ENCODE measurements at regions not wholly inside any gene's neighbourhood (a gene's known extent, or its start where the extent isn't known, plus 50 kb on each side); places are given as distances from the start of the nearest gene placed in this dataset.

- H3K27ac ChIP-seq (ENCODE audit: low read depth, low read length) = no peak overlapping the region
- H4K5ac ChIP-seq (ENCODE audit: insufficient read length, low read depth, low read length) = no peak overlapping the region
- TF ChIP-seq TBP (IDR thresholded peaks at IDR 0.05; ENCODE audit: low read depth, low read length) (no peak), GTF2F1 (IDR thresholded peaks at IDR 0.05; ENCODE audit: borderline replicate concordance, low read depth, low read length) (no peak), POU5F1 (IDR thresholded peaks at IDR 0.05; ENCODE audit: low read depth, low read length) (no peak), JUND (IDR thresholded peaks at IDR 0.05; ENCODE audit: low read length) (no peak), BRCA1 (IDR thresholded peaks at IDR 0.05; ENCODE audit: low read depth, low read length) (no peak), SP4 (IDR thresholded peaks at IDR 0.05; ENCODE audit: low read length) (no peak), EP300 (IDR thresholded peaks at IDR 0.05; ENCODE audit: borderline replicate concordance in 1 of 2, low read depth in 2 of 2, low read length in 2 of 2) (no peak), JUN (IDR thresholded peaks at IDR 0.05; ENCODE audit: low read depth, low read length) (no peak), SIN3A (conservative IDR thresholded peaks at IDR 0.05 in 1 of 2, IDR thresholded peaks at IDR 0.05 in 1 of 2; ENCODE audit: low read depth in 1 of 2, low read length in 2 of 2) (no peak), CHD1 (IDR thresholded peaks at IDR 0.05; ENCODE audit: low read depth, low read length) (no peak), SIX5 (IDR thresholded peaks at IDR 0.05; ENCODE audit: low read depth, low read length) (no peak), CBX5 (IDR thresholded peaks at IDR 0.05; ENCODE audit: low read depth, low read length) (no peak)
- H2BK15ac ChIP-seq (ENCODE audit: low read length) = no peak overlapping the region
- H3K36me3 ChIP-seq (ENCODE audit: control insufficient read depth in 2 of 4, insufficient read depth in 4 of 4, low read length in 3 of 4) = no peaks in the 10 kb centered on the region
- H3K23ac ChIP-seq (ENCODE audit: insufficient read length) = no peak overlapping the region
- H2BK5ac ChIP-seq (ENCODE audit: low read depth, low read length) = no peak overlapping the region
- H3K9me3 ChIP-seq (ENCODE audit: insufficient read depth in 2 of 2, low read depth in 1 of 2, low read length in 1 of 2) = no peaks in the 10 kb centered on the region
- H4K20me1 ChIP-seq (replicated peaks in 1 of 2; ENCODE audit: control insufficient read depth in 1 of 2, insufficient read depth in 2 of 2, low read length in 2 of 2) = no peaks in the 10 kb centered on the region
- H3K4ac ChIP-seq (replicated peaks; ENCODE audit: insufficient read length, low read depth, low read length) = no peak overlapping the region
- no peaks in the 10 kb centered on the region for H3K79me2 ChIP-seq (ENCODE audit: control insufficient read depth in 1 of 2, insufficient read depth in 2 of 2, low read length in 2 of 2)
- H2AFZ ChIP-seq (ENCODE audit: low read length) = no peak overlapping the region
- H3K14ac ChIP-seq (ENCODE audit: insufficient read length) = no peak overlapping the region
- WGBS, 2 experiments (ENCODE audit: extremely low coverage in 1 of 2, insufficient coverage in 1 of 2, insufficient read length in 1 of 2, insufficient replicate concordance in 2 of 2, low coverage in 1 of 2, low lambda C conversion rate in 2 of 2, missing lambda C conversion rate in 1 of 2) = 93% methylated on average over 3 of the region's 3 CpGs; no CpG with 5 or more reads in 1 of the 2 experiments
- H3K4me2 ChIP-seq (ENCODE audit: insufficient read depth in 1 of 2, low read depth in 2 of 2, low read length in 2 of 2) = no peak overlapping the region
- no peaks in the 10 kb centered on the region for H3K23me2 ChIP-seq (ENCODE audit: low read depth, low read length)
- H3K4me1 ChIP-seq (replicated peaks in 1 of 4; ENCODE audit: control insufficient read depth in 3 of 4, insufficient read depth in 4 of 4, low read length in 3 of 4) = peaks cover 0 to 6% (median 2%) of the 10 kb centered on the region in 4 experiments; a peak in 3 of 7 replicates
- no peak overlapping the region for H3K56ac ChIP-seq (replicated peaks; ENCODE audit: insufficient read length, low read depth, low read length)
- H2AK5ac ChIP-seq (ENCODE audit: low read depth, low read length) = no peak overlapping the region
- no peak for DNase-seq (ENCODE audit: low read depth in 1 of 2, low spot score in 2 of 2)
- H3K9ac ChIP-seq (replicated peaks in 1 of 4; ENCODE audit: extremely low read depth in 1 of 4, low read depth in 3 of 4, low read length in 3 of 4) = no peak overlapping the region
- FAIRE-seq = no peak
- H3K27me3 ChIP-seq (replicated peaks in 1 of 4; ENCODE audit: control insufficient read depth in 3 of 4, extremely low read depth in 1 of 4, insufficient read depth in 3 of 4, low read length in 3 of 4) = no peaks in the 10 kb centered on the region
- ChIA-PET CTCF (ENCODE audit: partially characterized antibody) (interaction anchor here (1.0 to 1.1 kb wide), 2 partner anchors 26 to 440 kb away, joined by 3 read pairs; no protein-coding TSS in a partner anchor), POLR2A (ENCODE audit: partially characterized antibody) (no interaction called here)
- no peak overlapping the region for H4K91ac ChIP-seq (replicated peaks; ENCODE audit: insufficient read length, low read length)
- H3K79me1 ChIP-seq (ENCODE audit: low read depth, low read length) = no peaks in the 10 kb centered on the region
- no peak overlapping the region for H4K8ac ChIP-seq (ENCODE audit: extremely low read depth, insufficient read depth, low read length)
- no peak overlapping the region for H2BK20ac ChIP-seq (ENCODE audit: low read length)
- no peak overlapping the region for H3K18ac ChIP-seq (ENCODE audit: extremely low read depth, low read length)
- no peak overlapping the region for H2BK120ac ChIP-seq (replicated peaks; ENCODE audit: low read depth, low read length)
- no peak overlapping the region for H3K4me3 ChIP-seq (ENCODE audit: extremely low read depth in 1 of 4, insufficient read depth in 2 of 4, low read depth in 3 of 4, low read length in 4 of 4)
- no peak overlapping the region; the same call in 1 of the 2 replicates for H2BK12ac ChIP-seq (ENCODE audit: low read depth, low read length)
These were observed 984.5 kb downstream of the HACE1 start for GRCh38 chr6:103875221-103875620.

Data from H1 (cell line).